DND-41 (cell line): ENCODE measurements at regions not wholly inside any gene's neighbourhood (a gene's known extent, or its start where the extent isn't known, plus 50 kb on each side); places are given as distances from the start of the nearest gene placed in this dataset.
A peak's percentile ranks its signal among the peaks of the same experiment; 100 is the strongest.

Experiments
- ATAC-seq: fragments of 200-7000 bp; cut with Tn5 transposase; 3 replicates; pipeline ENCODE4 v1.9.1; 2021; ENCODE audit warnings: low read depth; ENCODE audit not compliant: insufficient read depth
- DNase-seq: peaks from one replicate; pipeline ENCODE4 v3.0.0-alpha.2; 2020
- H2AFZ ChIP-seq: 2 replicates; pipeline ENCODE4 v1.6.0; 2012; ENCODE audit warnings: low read depth, low read length
- H3K27ac ChIP-seq: 2 replicates; pipeline ENCODE4 v1.5.1; 2012; ENCODE audit warnings: low read length, inconsistent platforms
- H3K27me3 ChIP-seq: fragments of 200-600 bp; sonication (generic); 2 replicates; pipeline ENCODE4 v1.6.0; 2012; ENCODE audit warnings: low read length, mild to moderate bottlenecking, inconsistent platforms; ENCODE audit not compliant: insufficient read depth, poor library complexity
- H3K36me3 ChIP-seq: 2 replicates; pipeline ENCODE4 v1.5.1; 2012; ENCODE audit warnings: low read length, inconsistent platforms; ENCODE audit not compliant: insufficient read depth
- H3K4me1 ChIP-seq: 2 replicates; pipeline ENCODE4 v1.5.1; 2012; ENCODE audit warnings: mild to moderate bottlenecking, low read length; ENCODE audit not compliant: insufficient read depth
- H3K4me2 ChIP-seq: 2 replicates; pipeline ENCODE4 v1.6.0; 2012; ENCODE audit warnings: mild to moderate bottlenecking, moderate library complexity, low read length, inconsistent platforms; ENCODE audit not compliant: insufficient read depth
- H3K4me3 ChIP-seq, 2 experiments: fragments of 200-600 bp in 1 of 2; shearing (Covaris generic) in 1 of 2; 2 replicates each; pipeline ENCODE4 v1.5.1; 2012 to 2016; ENCODE audit warnings: inconsistent platforms in 2 of 2, low read length in 2 of 2, mild to moderate bottlenecking in 2 of 2, low read depth in 1 of 2, moderate library complexity in 1 of 2
- H3K79me2 ChIP-seq: 2 replicates; pipeline ENCODE4 v1.6.0; 2012; ENCODE audit warnings: low read length, inconsistent platforms; ENCODE audit not compliant: insufficient read depth
- H3K9ac ChIP-seq: 2 replicates; pipeline ENCODE4 v1.6.0; 2012; ENCODE audit warnings: low read depth, mild to moderate bottlenecking, inconsistent platforms, low read length, moderate library complexity
- H3K9me3 ChIP-seq: 2 replicates; pipeline ENCODE4 v1.5.1; 2012; ENCODE audit warnings: low read length, moderate library complexity, mild to moderate bottlenecking, inconsistent platforms; ENCODE audit not compliant: insufficient read depth, severe bottlenecking
- H4K20me1 ChIP-seq: 2 replicates; pipeline ENCODE4 v1.6.0; 2012; ENCODE audit warnings: low read length; ENCODE audit not compliant: insufficient read depth
- CTCF ChIP-seq: IDR thresholded peaks from 2 replicates; pipeline ENCODE4 v1.5.1; 2012; ENCODE audit warnings: borderline replicate concordance, low read length, moderate library complexity, mild to moderate bottlenecking; ENCODE audit not compliant: poor library complexity, severe bottlenecking; ENCODE audit errors: extremely low read depth
- EZH2 ChIP-seq: IDR thresholded peaks from 3 replicates; pipeline ENCODE4 v1.6.1; 2012; ENCODE audit warnings: borderline replicate concordance, low read depth, mild to moderate bottlenecking, moderate library complexity, low read length, inconsistent platforms; ENCODE audit not compliant: severe bottlenecking

- no peaks in the 10 kb centered on the region for H3K79me2 ChIP-seq
- H3K4me3 ChIP-seq = no peak overlapping the region
- no peaks in the 10 kb centered on the region for H3K27me3 ChIP-seq
- peak overlapping the region; percentile 14; the same call in 1 of the 2 replicates for H3K27ac ChIP-seq
- H3K4me1 ChIP-seq = peaks cover 66% of the 10 kb centered on the region
- no peaks in the 10 kb centered on the region for H3K9me3 ChIP-seq
- DNase-seq (no peak), ATAC-seq (no peak)
- H4K20me1 ChIP-seq = no peaks in the 10 kb centered on the region
- no peak overlapping the region for H3K4me2 ChIP-seq
- no peak overlapping the region for H2AFZ ChIP-seq
- H3K9ac ChIP-seq = no peak overlapping the region
- H3K36me3 ChIP-seq = no peaks in the 10 kb centered on the region
- TF ChIP-seq EZH2 = no peak
- no peak for TF ChIP-seq CTCF
Observed at GRCh38 chr2:234271338-234271737, 220.8 kb downstream of the SPP2 start.

- no peaks in the 10 kb centered on the region for H3K36me3 ChIP-seq
- peaks cover 63% of the 10 kb centered on the region for H3K4me1 ChIP-seq
- no peak overlapping the region for H3K4me3 ChIP-seq
- TF ChIP-seq CTCF = no peak
- no peak for TF ChIP-seq EZH2
- ATAC-seq = peak; percentile 41; the same call in 2 of the 3 replicates
- no peak overlapping the region for H2AFZ ChIP-seq
- H3K79me2 ChIP-seq = no peaks in the 10 kb centered on the region
- no peak overlapping the region for H3K4me2 ChIP-seq
- H3K27me3 ChIP-seq = no peaks in the 10 kb centered on the region
- H3K9ac ChIP-seq = no peak overlapping the region
- peak overlapping the region; percentile 36 for H3K27ac ChIP-seq
- H3K9me3 ChIP-seq = no peaks in the 10 kb centered on the region
- DNase-seq = peak; percentile 52
- no peaks in the 10 kb centered on the region for H4K20me1 ChIP-seq
Observed at GRCh38 chr2:234269769-234270204, 219.3 kb downstream of the SPP2 start.

GRCh38 chr2:234267534-234267933 lies 217.0 kb downstream of the SPP2 start:
- Histone ChIP-seq H2AFZ (peak overlapping the region; percentile 33; the same call in 1 of the 2 replicates), H3K79me2 (no peaks in the 10 kb centered on the region), H3K27me3 (no peaks in the 10 kb centered on the region), H4K20me1 (no peaks in the 10 kb centered on the region), H3K27ac (peak overlapping the region; percentile 72), H3K4me3 (no peak overlapping the region), H3K4me1 (peaks cover 41% of the 10 kb centered on the region), H3K4me2 (no peak overlapping the region), H3K9ac (no peak overlapping the region), H3K36me3 (no peaks in the 10 kb centered on the region), H3K9me3 (no peaks in the 10 kb centered on the region)
- TF ChIP-seq CTCF = no peak
- no peak for TF ChIP-seq EZH2
- DNase-seq (peak; percentile 57), ATAC-seq (peak; percentile 65)

GRCh38 chr2:234266952-234267351 lies 216.4 kb downstream of the SPP2 start:
- H3K27me3 ChIP-seq = no peaks in the 10 kb centered on the region
- peak overlapping the region; percentile 72 for H3K27ac ChIP-seq
- H3K79me2 ChIP-seq = no peaks in the 10 kb centered on the region
- H2AFZ ChIP-seq = no peak overlapping the region
- TF ChIP-seq CTCF (no peak), EZH2 (no peak)
- no peak overlapping the region for H3K9ac ChIP-seq
- no peak overlapping the region for H3K4me2 ChIP-seq
- no peaks in the 10 kb centered on the region for H3K36me3 ChIP-seq
- ATAC-seq = no peak
- no peak for DNase-seq
- H3K4me3 ChIP-seq = no peak overlapping the region
- no peaks in the 10 kb centered on the region for H3K9me3 ChIP-seq
- peaks cover 35% of the 10 kb centered on the region for H3K4me1 ChIP-seq
- no peaks in the 10 kb centered on the region for H4K20me1 ChIP-seq
